H1 (cell line): ENCODE measurements at regions not wholly inside any gene's neighbourhood (a gene's known extent, or its start where the extent isn't known, plus 50 kb on each side); places are given as distances from the start of the nearest gene placed in this dataset.

Experiments
- BACH1 ChIP-seq: IDR thresholded peaks from 2 replicates; pipeline ENCODE4 v1.6.1; 2012; ENCODE audit warnings: low read length, improper control_type of control experiment
- CREB1 ChIP-seq: IDR thresholded peaks from 2 replicates; pipeline ENCODE4 v1.6.1; 2012; ENCODE audit warnings: inconsistent platforms
- CTCF ChIP-seq, 3 experiments: IDR thresholded peaks; 1 replicate in 2 of 3; 2 replicates in 1 of 3; pipeline versions ENCODE4 v1.5.1 to v1.6.1; 2011; ENCODE audit warnings: low read length in 3 of 3, mild to moderate bottlenecking in 3 of 3, inconsistent platforms in 2 of 3, low read depth in 1 of 3, moderate library complexity in 1 of 3; ENCODE audit not compliant: insufficient read depth in 1 of 3; ENCODE audit errors: control extremely low read depth in 1 of 3
- EZH2 ChIP-seq: fragments of 200-600 bp; sonication (generic); IDR thresholded peaks from 2 replicates; pipeline ENCODE4 v1.7.1; 2012; ENCODE audit warnings: low read depth, mild to moderate bottlenecking, moderate library complexity, low read length, inconsistent platforms; ENCODE audit not compliant: severe bottlenecking
- HDAC6 ChIP-seq: IDR thresholded peaks from one replicate; pipeline ENCODE4 v1.7.1; 2012; ENCODE audit warnings: low read depth, mild to moderate bottlenecking, inconsistent platforms, low read length, moderate library complexity
- PHF8 ChIP-seq: fragments of 200-600 bp; sonication (generic); conservative IDR thresholded peaks from 2 replicates; pipeline ENCODE4 v1.7.1; 2012; ENCODE audit warnings: low read depth, mild to moderate bottlenecking, inconsistent platforms, low read length, moderate library complexity
- POLR2A ChIP-seq, 2 experiments: IDR thresholded peaks; 1 replicate in 1 of 2; 2 replicates in 1 of 2; pipeline ENCODE4 v1.6.1; 2011; ENCODE audit warnings: low read depth in 2 of 2, low read length in 2 of 2, mild to moderate bottlenecking in 2 of 2; ENCODE audit errors: control extremely low read depth in 1 of 2
- POLR2AphosphoS5 ChIP-seq: IDR thresholded peaks from 2 replicates; pipeline ENCODE4 v1.6.1; 2011; ENCODE audit warnings: low read depth, low read length
- RFX5 ChIP-seq: IDR thresholded peaks from 2 replicates; pipeline ENCODE4 v1.6.1; 2011; ENCODE audit warnings: low read depth, low read length, improper control_type of control experiment, borderline replicate concordance
- TAF1 ChIP-seq: IDR thresholded peaks from 2 replicates; pipeline ENCODE4 v1.6.1; 2011; ENCODE audit warnings: mild to moderate bottlenecking, low read depth, low read length
- TCF12 ChIP-seq: IDR thresholded peaks from 2 replicates; pipeline ENCODE4 v1.6.1; 2011; ENCODE audit warnings: low read depth, mild to moderate bottlenecking, low read length

- no peak for TF ChIP-seq RFX5
- no peak for TF ChIP-seq HDAC6
- no peak for TF ChIP-seq EZH2
- peak in 1 of 3 experiments; percentile 23; a peak in 1 of 4 replicates for TF ChIP-seq CTCF (IDR thresholded peaks at IDR 0.05; ENCODE audit: control extremely low read depth in 1 of 3, insufficient read depth in 1 of 3, low read depth in 1 of 3, low read length in 3 of 3)
- TF ChIP-seq TCF12 = no peak
- no peak for TF ChIP-seq POLR2A (IDR thresholded peaks at IDR 0.05; ENCODE audit: control extremely low read depth in 1 of 2, low read depth in 2 of 2, low read length in 2 of 2)
- no peak for TF ChIP-seq CREB1
- TF ChIP-seq TAF1 = no peak
- no peak for TF ChIP-seq PHF8
- no peak for TF ChIP-seq BACH1
- TF ChIP-seq POLR2AphosphoS5 = no peak
Measured at GRCh38 chr3:59258550-59259260, 208.9 kb upstream of the CFAP20DC start.
